Caco-2 (cell line): ENCODE measurements at regions not wholly inside any gene's neighbourhood (a gene's known extent, or its start where the extent isn't known, plus 50 kb on each side); places are given as distances from the start of the nearest gene placed in this dataset.
"Not testable (repeated sequence)": the region's sequence is repeated elsewhere in the genome, so short reads cannot be mapped to it uniquely, and the experiment has no call there.

ENCODE experiments used
- BruUV-seq: library from RNA; stranded (reverse); fragments of 400-500 nt; replicated peaks from 2 replicates; lab custom pipeline; 2021; lab: Mats Ljungman, UMichigan
- CTCF ChIA-PET: fragments of 300-600 bp; sonication (Branson Sonifier 250); formaldehyde crosslinking; loops from one replicate; lab custom pipeline; 2022; ENCODE audit warnings: antibody characterized with exemption; lab: Charles Lee
- POLR2A ChIA-PET: fragments of 300-600 bp; sonication (Branson Sonifier 250); formaldehyde crosslinking; loops from one replicate; lab custom pipeline; 2022; ENCODE audit warnings: antibody characterized with exemption; lab: Charles Lee
- DNase-seq, 2 experiments: peaks; one replicate each; pipeline versions ENCODE4 v3.0.0 to v3.0.0-alpha.2; 2020 to 2022
- H3K27me3 ChIP-seq: replicated peaks from 2 replicates; pipeline ENCODE4 v1.6.0; 2011; ENCODE audit warnings: low read length; ENCODE audit not compliant: control insufficient read depth, insufficient read depth
- H3K36me3 ChIP-seq: 2 replicates; pipeline ENCODE4 v1.5.1; 2011; ENCODE audit warnings: low read length; ENCODE audit not compliant: control insufficient read depth, insufficient read depth
- H3K4me1 ChIP-seq: fragments of 250-450 bp; sonication (Bioruptor Pico); 2 replicates; pipeline ENCODE4 v1.5.1; 2020; ENCODE audit warnings: mild to moderate bottlenecking
- H3K4me3 ChIP-seq: 2 replicates; pipeline ENCODE4 v1.5.1; 2011; ENCODE audit warnings: low read depth, mild to moderate bottlenecking, control low read depth, low read length
- H3K9me3 ChIP-seq: fragments of 250-450 bp; sonication (Bioruptor Pico); 2 replicates; pipeline ENCODE4 v1.5.1; 2020; ENCODE audit warnings: mild to moderate bottlenecking, moderate library complexity
- H3K27ac Mint-ChIP-seq: one replicate; pipeline ENCODE4 v1.8.0; 2022; ENCODE audit warnings: mixed read lengths; ENCODE audit not compliant: unreplicated experiment
- H3K27me3 Mint-ChIP-seq: one replicate; pipeline ENCODE4 v1.8.0; 2022; ENCODE audit warnings: mixed read lengths; ENCODE audit not compliant: insufficient read depth, unreplicated experiment
- H3K36me3 Mint-ChIP-seq: one replicate; pipeline ENCODE4 v1.8.0; 2022; ENCODE audit warnings: mild to moderate bottlenecking, mixed read lengths; ENCODE audit not compliant: insufficient read depth, unreplicated experiment
- H3K4me1 Mint-ChIP-seq: one replicate; pipeline ENCODE4 v1.8.0; 2022; ENCODE audit warnings: low read depth, mixed read lengths; ENCODE audit not compliant: unreplicated experiment
- H3K4me3 Mint-ChIP-seq: one replicate; pipeline ENCODE4 v1.8.0; 2022; ENCODE audit warnings: mild to moderate bottlenecking, moderate library complexity, mixed read lengths; ENCODE audit not compliant: unreplicated experiment
- H3K9me3 Mint-ChIP-seq: one replicate; pipeline ENCODE4 v1.8.0; 2022; ENCODE audit warnings: mixed read lengths; ENCODE audit not compliant: unreplicated experiment
- intact Hi-C: fragments of 100-400 bp; cut with micrococcal nuclease; formaldehyde crosslinking; loops from one replicate; pipeline ENCODE4 v1.10.0; 2022; ENCODE audit not compliant: unreplicated experiment

DNA sequence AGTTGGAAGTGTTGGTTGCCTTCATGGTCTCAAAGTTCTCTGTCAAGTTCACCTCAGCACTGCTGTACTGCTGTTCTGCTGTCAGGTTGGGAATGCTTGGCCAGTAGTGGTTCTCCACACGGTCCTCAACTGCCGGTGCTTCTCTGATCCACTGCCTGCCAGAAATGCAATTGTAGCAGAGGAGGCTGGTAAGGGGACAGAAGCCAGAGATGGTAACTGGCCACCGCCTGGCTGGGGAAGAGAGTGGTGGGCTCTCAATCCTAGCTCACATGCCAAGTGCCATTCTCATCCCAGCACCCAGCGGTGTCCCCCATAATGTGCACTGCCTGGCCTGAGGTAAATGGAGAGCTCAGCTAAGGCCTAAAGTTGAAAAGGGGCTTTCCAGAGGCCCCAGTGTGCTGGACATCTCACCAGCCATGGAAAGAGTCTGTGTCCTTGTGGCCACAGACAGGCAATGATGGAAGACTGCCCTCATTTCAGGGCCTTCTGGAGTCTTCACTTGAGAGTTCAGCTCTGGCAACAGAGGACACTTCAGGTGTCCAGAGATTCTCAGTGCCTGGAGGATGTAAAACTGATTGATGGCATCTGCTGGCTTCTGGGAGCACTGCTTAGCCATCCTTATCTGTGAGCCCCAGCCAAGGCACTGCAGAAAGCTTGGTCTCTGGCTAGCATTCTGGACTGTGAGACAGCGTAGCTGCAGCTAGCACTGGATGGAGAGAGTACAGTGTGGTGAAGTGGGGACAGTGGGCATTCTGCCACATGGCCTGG lies 4229.7 kb upstream of the OR11H1 start:
- CTCF ChIA-PET, H3K27me3 ChIP-seq, H3K4me1 Mint-ChIP-seq, H3K27ac Mint-ChIP-seq, H3K27me3 Mint-ChIP-seq, intact Hi-C loops, H3K36me3 Mint-ChIP-seq, H3K36me3 ChIP-seq, H3K9me3 ChIP-seq, H3K4me3 ChIP-seq, H3K4me1 ChIP-seq, DNase-seq, H3K4me3 Mint-ChIP-seq, BruUV-seq, POLR2A ChIA-PET: not testable (repeated sequence)
- peaks cover 42% of the 10 kb centered on the region for H3K9me3 Mint-ChIP-seq

DNA sequence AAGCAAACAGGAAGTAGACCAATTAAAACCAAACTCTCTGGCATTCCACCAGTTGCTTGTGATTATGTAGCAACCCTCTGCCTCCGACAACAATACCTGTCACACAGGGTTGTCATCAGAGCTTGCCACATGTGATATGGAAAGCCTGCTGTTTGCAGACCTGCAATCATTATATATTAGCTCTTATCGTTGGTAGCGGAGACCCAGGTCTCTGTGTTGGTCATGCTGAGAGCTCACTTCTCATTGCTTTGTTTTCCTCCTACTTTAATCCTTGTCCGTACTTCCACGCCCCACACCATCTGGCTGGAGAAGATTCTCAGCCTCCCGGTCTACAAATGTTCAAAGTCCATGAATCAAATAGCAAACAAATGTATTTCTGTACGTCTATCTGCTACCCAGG lies 4225.6 kb upstream of the OR11H1 start:
- H3K4me3 Mint-ChIP-seq, H3K27ac Mint-ChIP-seq, CTCF ChIA-PET, H3K9me3 ChIP-seq, POLR2A ChIA-PET, H3K27me3 Mint-ChIP-seq, H3K36me3 Mint-ChIP-seq, DNase-seq, H3K4me3 ChIP-seq, H3K4me1 Mint-ChIP-seq, H3K27me3 ChIP-seq, H3K36me3 ChIP-seq, intact Hi-C loops, BruUV-seq, H3K4me1 ChIP-seq: not testable (repeated sequence)
- H3K9me3 Mint-ChIP-seq = peaks cover 50% of the 10 kb centered on the region

DNA sequence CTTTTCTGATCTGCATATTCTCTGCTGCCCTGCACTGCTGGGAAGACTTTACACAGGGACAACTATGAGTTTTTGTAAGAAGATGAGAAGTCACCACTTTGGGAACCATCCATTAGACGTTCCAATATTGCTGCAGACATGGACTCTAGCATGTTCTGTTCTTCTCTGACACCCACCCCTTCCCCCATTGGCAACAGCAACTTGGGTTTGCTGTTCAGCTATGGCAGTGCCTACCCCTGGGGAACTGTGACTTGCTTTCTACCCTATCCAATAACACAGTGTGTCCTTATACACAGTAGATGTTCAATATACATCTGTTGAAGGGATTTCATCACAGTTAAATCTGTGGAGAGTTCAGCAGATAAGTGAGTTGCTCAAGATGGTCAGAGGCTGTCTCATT lies 4225.1 kb upstream of the OR11H1 start:
- H3K27me3 ChIP-seq, H3K9me3 ChIP-seq, CTCF ChIA-PET, BruUV-seq, H3K27ac Mint-ChIP-seq, intact Hi-C loops, H3K4me1 ChIP-seq, DNase-seq, H3K27me3 Mint-ChIP-seq, H3K4me3 ChIP-seq, POLR2A ChIA-PET, H3K4me3 Mint-ChIP-seq, H3K36me3 ChIP-seq, H3K4me1 Mint-ChIP-seq, H3K36me3 Mint-ChIP-seq: not testable (repeated sequence)
- H3K9me3 Mint-ChIP-seq = peaks cover 50% of the 10 kb centered on the region

DNA sequence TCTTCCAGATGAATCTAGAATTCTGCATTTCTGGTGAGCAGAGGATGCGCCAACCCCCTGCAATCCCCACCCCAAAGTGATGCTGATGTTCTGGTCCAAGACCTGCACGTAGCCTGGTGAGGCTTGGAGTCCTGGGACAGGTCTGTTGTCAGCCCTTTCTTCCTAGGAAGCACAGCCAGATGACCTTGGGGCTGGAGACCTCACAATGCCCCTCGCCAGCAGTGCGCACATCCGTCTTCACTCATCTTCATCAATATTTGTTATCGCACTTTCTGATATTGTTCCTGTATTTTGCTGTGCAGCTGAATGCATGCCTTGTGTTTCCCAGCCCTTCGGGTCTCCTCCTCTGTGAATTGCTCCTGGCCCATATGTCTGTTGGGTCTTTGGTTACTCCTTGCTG lies 4222.8 kb upstream of the OR11H1 start:
- H3K9me3 ChIP-seq, H3K4me1 ChIP-seq, H3K4me3 Mint-ChIP-seq, H3K36me3 Mint-ChIP-seq, H3K4me1 Mint-ChIP-seq, H3K27ac Mint-ChIP-seq, POLR2A ChIA-PET, H3K27me3 ChIP-seq, BruUV-seq, H3K27me3 Mint-ChIP-seq, DNase-seq, CTCF ChIA-PET, H3K36me3 ChIP-seq, intact Hi-C loops, H3K4me3 ChIP-seq: not testable (repeated sequence)
- H3K9me3 Mint-ChIP-seq = peaks cover 39% of the 10 kb centered on the region

DNA sequence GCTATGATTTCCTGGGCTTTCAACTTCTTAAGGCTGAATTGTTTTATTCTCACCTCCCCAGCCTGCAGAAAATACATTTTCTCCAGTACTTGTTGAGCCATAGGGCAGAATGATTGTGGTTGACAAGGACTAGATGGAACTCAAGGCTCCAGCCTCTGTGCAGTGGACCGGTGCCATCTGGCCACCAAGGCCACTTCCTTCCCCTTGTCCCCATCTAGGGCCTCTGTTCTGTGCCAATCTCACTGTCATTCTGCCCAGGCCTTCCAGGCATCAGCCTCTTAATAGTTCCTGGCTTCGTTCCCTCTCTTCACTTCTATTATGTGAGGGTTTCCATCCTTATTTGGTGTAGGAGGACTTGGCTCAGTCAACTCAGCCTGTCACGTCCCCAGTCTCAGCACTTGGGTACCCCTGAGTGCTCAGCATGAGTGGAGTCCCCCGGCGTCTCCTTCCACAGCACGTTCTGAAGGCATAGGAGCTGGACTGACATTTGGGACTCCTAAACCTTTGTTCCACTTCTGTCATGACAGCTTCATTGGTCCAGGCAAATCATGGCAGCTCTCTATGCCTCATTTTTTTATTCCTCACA lies 4221.0 kb upstream of the OR11H1 start:
- H3K4me3 Mint-ChIP-seq, H3K27me3 Mint-ChIP-seq, CTCF ChIA-PET, H3K4me1 Mint-ChIP-seq, H3K4me1 ChIP-seq, H3K9me3 ChIP-seq, H3K36me3 Mint-ChIP-seq, BruUV-seq, POLR2A ChIA-PET, H3K27ac Mint-ChIP-seq, H3K36me3 ChIP-seq, DNase-seq, H3K4me3 ChIP-seq, H3K27me3 ChIP-seq, intact Hi-C loops: not testable (repeated sequence)
- H3K9me3 Mint-ChIP-seq = peaks cover 47% of the 10 kb centered on the region
